H1 (cell line): ENCODE measurements at regions not wholly inside any gene's neighbourhood (a gene's known extent, or its start where the extent isn't known, plus 50 kb on each side); places are given as distances from the start of the nearest gene placed in this dataset.

Experiments used
- CTCF ChIA-PET: fragments of 300-600 bp; sonication (Branson Sonifier 250); formaldehyde crosslinking; loops from one replicate; lab custom pipeline; 2021; ENCODE audit not compliant: partially characterized antibody; lab: Charles Lee
- POLR2A ChIA-PET: fragments of 300-600 bp; sonication (Branson Sonifier 250); formaldehyde crosslinking; loops from one replicate; lab custom pipeline; 2021; ENCODE audit warnings: inconsistent platforms; ENCODE audit not compliant: partially characterized antibody; lab: Charles Lee
- DNase-seq, 2 experiments: peaks; one replicate each; pipeline versions ENCODE4 v3.0.0 to v3.0.0-alpha.2; 2010 to 2022; ENCODE audit warnings: low spot score in 2 of 2, low read depth in 1 of 2, mixed read lengths in 1 of 2
- FAIRE-seq: peaks from 2 replicates; lab custom pipeline; 2011; peaks lifted over from hg19 to GRCh38; lab: Jason Lieb, UNC
- H2AFZ ChIP-seq: 2 replicates; pipeline ENCODE4 v1.8.1; 2012; ENCODE audit warnings: low read length, inconsistent platforms
- H2AK5ac ChIP-seq: 2 replicates; pipeline ENCODE4 v1.6.1; 2013; ENCODE audit warnings: low read depth, low read length
- H2BK120ac ChIP-seq: replicated peaks from 2 replicates; pipeline ENCODE3; 2013; ENCODE audit warnings: low read depth, low read length, inconsistent platforms
- H2BK12ac ChIP-seq: 2 replicates; pipeline ENCODE4 v1.6.1; 2013; ENCODE audit warnings: low read depth, low read length
- H2BK15ac ChIP-seq: 2 replicates; pipeline ENCODE4 v1.6.1; 2013; ENCODE audit warnings: low read length
- H2BK20ac ChIP-seq: 2 replicates; pipeline ENCODE4 v1.6.1; 2013; ENCODE audit warnings: low read length
- H2BK5ac ChIP-seq: 2 replicates; pipeline ENCODE4 v1.6.1; 2013; ENCODE audit warnings: low read depth, low read length
- H3K14ac ChIP-seq: 2 replicates; pipeline ENCODE4 v1.6.1; 2013; ENCODE audit warnings: inconsistent platforms; ENCODE audit not compliant: insufficient read length
- H3K18ac ChIP-seq: 2 replicates; pipeline ENCODE4 v1.6.1; 2013; ENCODE audit warnings: low read length; ENCODE audit errors: extremely low read depth
- H3K23ac ChIP-seq: 2 replicates; pipeline ENCODE4 v1.6.1; 2013; ENCODE audit warnings: inconsistent platforms; ENCODE audit not compliant: insufficient read length
- H3K23me2 ChIP-seq: 2 replicates; pipeline ENCODE4 v1.6.1; 2013; ENCODE audit warnings: low read depth, low read length
- H3K27ac ChIP-seq: 2 replicates; pipeline ENCODE4 v1.6.1; 2011; ENCODE audit warnings: low read depth, low read length, inconsistent platforms
- H3K27me3 ChIP-seq, 4 experiments: replicated peaks in 1 of 4; 1 replicate in 1 of 4; 2 replicates in 3 of 4; pipeline versions ENCODE4 v1.6.1 to v1.8.1; 2011 to 2013; ENCODE audit warnings: low read length in 3 of 4, mild to moderate bottlenecking in 3 of 4, inconsistent platforms in 2 of 4, mixed read lengths in 2 of 4, moderate library complexity in 1 of 4; ENCODE audit not compliant: control insufficient read depth in 3 of 4, insufficient read depth in 3 of 4; ENCODE audit errors: extremely low read depth in 1 of 4
- H3K36me3 ChIP-seq, 4 experiments: 2 replicates each; pipeline versions ENCODE4 v1.6.1 to v1.8.1; 2011 to 2013; ENCODE audit warnings: mild to moderate bottlenecking in 4 of 4, low read length in 3 of 4, moderate library complexity in 2 of 4, control low read depth in 1 of 4, inconsistent platforms in 1 of 4; ENCODE audit not compliant: insufficient read depth in 4 of 4, control insufficient read depth in 2 of 4
- H3K4ac ChIP-seq: replicated peaks from 2 replicates; pipeline ENCODE3; 2013; ENCODE audit warnings: low read length, low read depth, mixed read lengths, inconsistent platforms; ENCODE audit not compliant: insufficient read length
- H3K4me1 ChIP-seq, 4 experiments: replicated peaks in 1 of 4; 1 replicate in 1 of 4; 2 replicates in 3 of 4; pipeline versions ENCODE4 v1.6.1 to v1.8.1; 2011 to 2013; ENCODE audit warnings: low read length in 3 of 4, inconsistent platforms in 2 of 4, mixed read lengths in 1 of 4; ENCODE audit not compliant: insufficient read depth in 4 of 4, control insufficient read depth in 3 of 4
- H3K4me2 ChIP-seq, 2 experiments: 2 replicates each; pipeline versions ENCODE4 v1.6.1 to v1.8.1; 2011 to 2013; ENCODE audit warnings: low read depth in 2 of 2, low read length in 2 of 2, control low read depth in 1 of 2, inconsistent platforms in 1 of 2, mild to moderate bottlenecking in 1 of 2; ENCODE audit not compliant: insufficient read depth in 1 of 2
- H3K4me3 ChIP-seq, 4 experiments: fragments of 200-600, 300-600 bp in 1 of 4; sonication (generic), shearing (Covaris generic), sonication (Bioruptor Twin) in 1 of 4; 2 replicates each; pipeline versions ENCODE4 v1.5.1 to v1.8.1; 2011 to 2016; ENCODE audit warnings: low read length in 4 of 4, low read depth in 3 of 4, control low read depth in 2 of 4, inconsistent platforms in 2 of 4, mild to moderate bottlenecking in 2 of 4, mixed read lengths in 1 of 4, moderate library complexity in 1 of 4; ENCODE audit not compliant: insufficient read depth in 2 of 4; ENCODE audit errors: extremely low read depth in 1 of 4
- H3K56ac ChIP-seq: replicated peaks from 2 replicates; pipeline ENCODE3; 2013; ENCODE audit warnings: low read depth, mild to moderate bottlenecking, mixed read lengths, low read length, inconsistent platforms; ENCODE audit not compliant: insufficient read length
- H3K79me1 ChIP-seq: 2 replicates; pipeline ENCODE4 v1.6.1; 2013; ENCODE audit warnings: low read depth, low read length, control low read depth
- H3K79me2 ChIP-seq, 2 experiments: 2 replicates each; pipeline versions ENCODE4 v1.6.1 to v1.8.1; 2012 to 2013; ENCODE audit warnings: low read length in 2 of 2, mild to moderate bottlenecking in 2 of 2, inconsistent platforms in 1 of 2; ENCODE audit not compliant: insufficient read depth in 2 of 2, control insufficient read depth in 1 of 2
- H3K9ac ChIP-seq, 4 experiments: replicated peaks in 1 of 4; 1 replicate in 1 of 4; 2 replicates in 3 of 4; pipeline versions ENCODE4 v1.6.1 to v1.8.1; 2011 to 2013; ENCODE audit warnings: low read depth in 3 of 4, low read length in 3 of 4, control low read depth in 2 of 4, mild to moderate bottlenecking in 2 of 4, moderate library complexity in 2 of 4, inconsistent platforms in 1 of 4; ENCODE audit errors: extremely low read depth in 1 of 4
- H3K9me3 ChIP-seq, 2 experiments: 2 replicates each; pipeline versions ENCODE4 v1.6.1 to v1.8.1; 2012 to 2013; ENCODE audit warnings: mild to moderate bottlenecking in 2 of 2, moderate library complexity in 2 of 2, control low read depth in 1 of 2, inconsistent platforms in 1 of 2, low read depth in 1 of 2, low read length in 1 of 2, mixed read lengths in 1 of 2; ENCODE audit not compliant: insufficient read depth in 2 of 2
- H4K20me1 ChIP-seq, 2 experiments: replicated peaks in 1 of 2; 2 replicates each; pipeline versions ENCODE3 to v1.8.1; 2011 to 2013; ENCODE audit warnings: inconsistent platforms in 2 of 2, low read length in 2 of 2, mild to moderate bottlenecking in 1 of 2; ENCODE audit not compliant: insufficient read depth in 2 of 2, control insufficient read depth in 1 of 2
- H4K5ac ChIP-seq: 2 replicates; pipeline ENCODE4 v1.6.1; 2013; ENCODE audit warnings: low read length, low read depth, mixed read lengths, inconsistent platforms; ENCODE audit not compliant: insufficient read length
- H4K8ac ChIP-seq: 2 replicates; pipeline ENCODE4 v1.8.0; 2013; ENCODE audit warnings: mild to moderate bottlenecking, moderate library complexity, low read length, inconsistent platforms; ENCODE audit not compliant: insufficient read depth; ENCODE audit errors: extremely low read depth
- H4K91ac ChIP-seq: replicated peaks from 2 replicates; pipeline ENCODE3; 2013; ENCODE audit warnings: low read length, mixed read lengths, inconsistent platforms; ENCODE audit not compliant: insufficient read length
- CHD2 ChIP-seq: IDR thresholded peaks from 2 replicates; pipeline ENCODE4 v1.6.1; 2012; ENCODE audit warnings: low read length, improper control_type of control experiment
- GTF2F1 ChIP-seq: IDR thresholded peaks from 2 replicates; pipeline ENCODE4 v1.6.1; 2012; ENCODE audit warnings: low read depth, low read length, improper control_type of control experiment, borderline replicate concordance
- JUND ChIP-seq: IDR thresholded peaks from 2 replicates; pipeline ENCODE4 v1.6.1; 2011; ENCODE audit warnings: mild to moderate bottlenecking, improper control_type of control experiment, low read length
- SRF ChIP-seq: IDR thresholded peaks from 2 replicates; pipeline ENCODE4 v1.6.1; 2011; ENCODE audit warnings: mild to moderate bottlenecking, low read depth, low read length, moderate library complexity
- SUZ12 ChIP-seq: fragments of 200-600 bp; sonication (generic); IDR thresholded peaks from 2 replicates; pipeline ENCODE4 v1.6.1; 2012; ENCODE audit warnings: mild to moderate bottlenecking, inconsistent platforms, low read length, moderate library complexity, mixed read lengths
- WGBS, 2 experiments: shearing (Covaris generic) in 1 of 2; methylation state at CpG; one replicate each; pipeline versions ENCODE4 v1.1.6 to v1.1.7; 2013 to 2015; ENCODE audit warnings: low lambda C conversion rate in 2 of 2, mixed read lengths in 2 of 2, inconsistent platforms in 1 of 2, low coverage in 1 of 2, missing lambda C conversion rate in 1 of 2; ENCODE audit not compliant: insufficient replicate concordance in 2 of 2, insufficient coverage in 1 of 2, insufficient read length in 1 of 2; ENCODE audit errors: extremely low coverage in 1 of 2, missing lambda C conversion rate in 1 of 2; 5-methylcytosine and 5-hydroxymethylcytosine counted together
- TF ChIP-seq, protein P1 (sequence below): IDR thresholded peaks from 2 replicates; pipeline ENCODE4 v1.6.1; 2011; ENCODE audit warnings: low read depth, mild to moderate bottlenecking, low read length; ENCODE audit not compliant: insufficient read depth

DNA sequence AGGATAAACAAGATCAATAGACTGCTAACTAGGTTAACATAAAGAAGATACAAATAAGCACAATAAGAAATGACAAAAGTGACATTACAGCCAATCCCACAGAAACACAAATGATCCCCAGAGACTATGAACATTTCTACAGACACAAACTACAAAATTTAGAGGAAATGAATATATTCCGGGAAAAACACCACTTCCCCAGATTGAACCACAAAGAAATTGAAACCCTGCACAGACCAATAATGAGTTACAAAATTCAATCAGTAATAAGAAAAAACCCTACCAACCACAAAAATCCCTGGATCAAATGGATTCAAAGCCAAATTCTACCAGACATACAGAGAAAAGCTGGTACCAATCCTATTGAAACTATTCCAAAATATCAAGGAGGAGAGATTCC is 232.4 kb upstream of the RBMS1 start:
- no peak overlapping the region for H3K18ac ChIP-seq
- FAIRE-seq (no peak), DNase-seq (no peak)
- H3K4ac ChIP-seq = no peak overlapping the region
- no peak overlapping the region for H3K27ac ChIP-seq
- H4K20me1 ChIP-seq = no peaks in the 10 kb centered on the region
- no peaks in the 10 kb centered on the region for H3K36me3 ChIP-seq
- no peaks in the 10 kb centered on the region for H3K27me3 ChIP-seq
- H2BK15ac ChIP-seq = no peak overlapping the region
- H3K56ac ChIP-seq = no peak overlapping the region
- H2BK20ac ChIP-seq = no peak overlapping the region
- H2AK5ac ChIP-seq = no peak overlapping the region
- H3K9me3 ChIP-seq = no peaks in the 10 kb centered on the region
- no peak overlapping the region for H2BK5ac ChIP-seq
- peaks cover 0 to 9% (median 0%) of the 10 kb centered on the region in 4 experiments; a peak in 2 of 7 replicates for H3K4me1 ChIP-seq
- no peak overlapping the region for H3K9ac ChIP-seq
- no peak overlapping the region for H3K14ac ChIP-seq
- no peaks in the 10 kb centered on the region for H3K79me2 ChIP-seq
- no peak overlapping the region for H4K8ac ChIP-seq
- H2BK12ac ChIP-seq = no peak overlapping the region
- no peak overlapping the region for H3K4me2 ChIP-seq
- no peaks in the 10 kb centered on the region for H3K23me2 ChIP-seq
- H4K5ac ChIP-seq = no peak overlapping the region
- H3K23ac ChIP-seq = no peak overlapping the region
- POLR2A ChIA-PET = no interaction called here
- no peak overlapping the region for H2BK120ac ChIP-seq
- no peak overlapping the region for H4K91ac ChIP-seq
- WGBS, 2 experiments = 89% methylated on average over 1 of the region's 1 CpG; no CpG with 5 or more reads in 1 of the 2 experiments
- CTCF ChIA-PET = no interaction called here
- no peak overlapping the region for H3K4me3 ChIP-seq
- H2AFZ ChIP-seq = no peak overlapping the region
- H3K79me1 ChIP-seq = no peaks in the 10 kb centered on the region
- no peak for TF ChIP-seq SRF
- no peak for TF ChIP-seq SUZ12
- no peak for TF ChIP-seq CHD2
- TF ChIP-seq JUND = no peak
- TF ChIP-seq, protein P1, sequence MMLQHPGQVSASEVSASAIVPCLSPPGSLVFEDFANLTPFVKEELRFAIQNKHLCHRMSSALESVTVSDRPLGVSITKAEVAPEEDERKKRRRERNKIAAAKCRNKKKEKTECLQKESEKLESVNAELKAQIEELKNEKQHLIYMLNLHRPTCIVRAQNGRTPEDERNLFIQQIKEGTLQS = no peak
- TF ChIP-seq GTF2F1 = no peak
